ENCODE measurements at regions not wholly inside any gene's neighbourhood (a gene's known extent, or its start where the extent isn't known, plus 50 kb on each side); places are given as distances from the start of the nearest gene placed in this dataset.
"Not testable (repeated sequence)": the region's sequence is repeated elsewhere in the genome, so short reads cannot be mapped to it uniquely, and the experiment has no call there.

DNA sequence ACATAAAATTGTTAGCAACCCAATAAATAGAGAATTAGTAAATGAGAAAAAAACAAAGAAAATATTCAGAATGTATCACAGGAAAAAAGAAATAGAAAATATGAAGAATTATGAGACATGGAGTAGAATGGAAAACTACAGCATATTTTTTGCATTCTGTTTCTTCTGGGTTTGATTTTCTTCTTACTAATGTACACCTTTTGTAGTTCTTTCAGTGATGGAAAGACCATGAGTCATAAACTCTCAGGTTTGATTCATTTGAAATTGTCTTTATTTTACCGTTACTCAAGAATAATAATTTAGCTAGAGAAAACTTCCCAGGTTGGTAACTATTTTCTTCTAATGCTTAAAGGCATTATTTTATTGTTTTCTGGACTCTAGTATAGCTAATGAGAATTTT lies 90.3 kb upstream of the TMEM170B start:
- H3K4me3 ChIP-seq (ENCODE audit: low read length in 3 of 3): no peak overlapping the region
- no peaks in the 10 kb centered on the region for H3K9me3 ChIP-seq (ENCODE audit: control insufficient read depth in 2 of 3, insufficient read depth in 1 of 3, low read length in 3 of 3)
- TF ChIP-seq, protein P1, sequence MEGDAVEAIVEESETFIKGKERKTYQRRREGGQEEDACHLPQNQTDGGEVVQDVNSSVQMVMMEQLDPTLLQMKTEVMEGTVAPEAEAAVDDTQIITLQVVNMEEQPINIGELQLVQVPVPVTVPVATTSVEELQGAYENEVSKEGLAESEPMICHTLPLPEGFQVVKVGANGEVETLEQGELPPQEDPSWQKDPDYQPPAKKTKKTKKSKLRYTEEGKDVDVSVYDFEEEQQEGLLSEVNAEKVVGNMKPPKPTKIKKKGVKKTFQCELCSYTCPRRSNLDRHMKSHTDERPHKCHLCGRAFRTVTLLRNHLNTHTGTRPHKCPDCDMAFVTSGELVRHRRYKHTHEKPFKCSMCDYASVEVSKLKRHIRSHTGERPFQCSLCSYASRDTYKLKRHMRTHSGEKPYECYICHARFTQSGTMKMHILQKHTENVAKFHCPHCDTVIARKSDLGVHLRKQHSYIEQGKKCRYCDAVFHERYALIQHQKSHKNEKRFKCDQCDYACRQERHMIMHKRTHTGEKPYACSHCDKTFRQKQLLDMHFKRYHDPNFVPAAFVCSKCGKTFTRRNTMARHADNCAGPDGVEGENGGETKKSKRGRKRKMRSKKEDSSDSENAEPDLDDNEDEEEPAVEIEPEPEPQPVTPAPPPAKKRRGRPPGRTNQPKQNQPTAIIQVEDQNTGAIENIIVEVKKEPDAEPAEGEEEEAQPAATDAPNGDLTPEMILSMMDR (IDR thresholded peaks at IDR 0.05; ENCODE audit: borderline replicate concordance, extremely low read depth, insufficient read depth): no peak
- H3K27ac ChIP-seq (ENCODE audit: low read depth in 2 of 2, low read length in 2 of 2): no peak overlapping the region
- no peak overlapping the region for H3K9ac ChIP-seq (ENCODE audit: low read length in 3 of 3)
- no peaks in the 10 kb centered on the region for H3K27me3 ChIP-seq (ENCODE audit: control insufficient read depth, insufficient read depth, low read length)
- no peaks in the 10 kb centered on the region for H3K4me1 ChIP-seq (ENCODE audit: control insufficient read depth in 2 of 3, insufficient read depth in 2 of 3, low read depth in 1 of 3, low read length in 3 of 3)
- DNase-seq (no peak), FAIRE-seq (peak; percentile 35)
- H3K36me3 ChIP-seq (ENCODE audit: control insufficient read depth in 2 of 3, insufficient read depth in 3 of 3, low read length in 3 of 3): no peaks in the 10 kb centered on the region
- intact Hi-C loops (cut with DNase I): no loop called here

DNA sequence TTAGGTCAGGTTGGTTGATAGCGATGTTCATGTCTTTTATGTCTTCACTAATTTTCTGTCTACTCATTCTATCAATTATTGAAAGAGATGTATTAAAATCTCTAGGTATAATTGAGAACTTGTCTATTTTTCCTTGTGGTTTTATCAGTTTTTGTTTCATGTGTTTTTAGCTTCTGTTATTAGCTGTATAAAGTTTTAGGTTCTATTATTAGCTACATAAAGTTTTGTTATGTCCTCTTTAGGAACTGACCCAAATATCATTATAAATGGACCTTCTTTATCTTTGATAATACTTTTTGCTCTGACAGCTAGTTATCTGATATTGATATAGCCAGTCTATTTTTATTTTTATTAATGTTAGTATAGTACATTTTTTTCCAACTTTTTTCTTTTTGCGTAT lies 92.4 kb upstream of the TMEM170B start:
- FAIRE-seq: peak; percentile 54

DNA sequence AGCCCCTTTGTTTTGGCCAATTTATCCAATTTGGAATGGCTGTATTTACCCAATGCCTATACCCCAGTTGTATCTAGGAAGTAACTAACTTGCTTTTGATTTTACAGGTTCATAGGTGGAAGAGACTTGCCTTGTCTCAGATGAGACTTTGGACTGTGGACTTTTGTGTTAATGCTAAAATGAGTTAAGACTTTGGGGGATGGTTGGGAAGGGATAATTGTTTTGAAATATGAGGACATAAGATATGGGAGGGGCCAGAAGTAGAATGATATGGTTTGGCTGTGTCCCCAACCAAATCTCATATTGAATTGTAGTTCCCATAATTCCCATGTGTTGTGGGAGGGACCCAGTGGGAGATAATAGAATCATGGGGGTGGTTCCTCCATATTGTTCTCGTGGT lies 94.4 kb upstream of the TMEM170B start:
- DNase-seq; intact Hi-C loops (cut with DNase I); H3K27me3 ChIP-seq (ENCODE audit: control insufficient read depth, insufficient read depth, low read length); FAIRE-seq; H3K4me3 ChIP-seq (ENCODE audit: low read length in 3 of 3); H3K27ac ChIP-seq (ENCODE audit: low read depth in 2 of 2, low read length in 2 of 2); H3K36me3 ChIP-seq (ENCODE audit: control insufficient read depth in 2 of 3, insufficient read depth in 3 of 3, low read length in 3 of 3); H3K4me1 ChIP-seq (ENCODE audit: control insufficient read depth in 2 of 3, insufficient read depth in 2 of 3, low read depth in 1 of 3, low read length in 3 of 3); H3K9me3 ChIP-seq (ENCODE audit: control insufficient read depth in 2 of 3, insufficient read depth in 1 of 3, low read length in 3 of 3); H3K9ac ChIP-seq (ENCODE audit: low read length in 3 of 3): not testable (repeated sequence)

More for the DNA sequence above, 92.4 kb upstream of the TMEM170B start:
- H3K4me3 ChIP-seq (ENCODE audit: low read length in 3 of 3): no peak overlapping the region
- intact Hi-C loops (cut with DNase I): no loop called here
- DNase-seq: no peak
- H3K27ac ChIP-seq (ENCODE audit: low read depth in 2 of 2, low read length in 2 of 2): no peak overlapping the region
- H3K27me3 ChIP-seq (ENCODE audit: control insufficient read depth, insufficient read depth, low read length): no peaks in the 10 kb centered on the region
- no peaks in the 10 kb centered on the region for H3K4me1 ChIP-seq (ENCODE audit: control insufficient read depth in 2 of 3, insufficient read depth in 2 of 3, low read depth in 1 of 3, low read length in 3 of 3)
- TF ChIP-seq, protein P1 (IDR thresholded peaks at IDR 0.05; ENCODE audit: borderline replicate concordance, extremely low read depth, insufficient read depth): no peak
- H3K9ac ChIP-seq (ENCODE audit: low read length in 3 of 3): no peak overlapping the region
- H3K9me3 ChIP-seq (ENCODE audit: control insufficient read depth in 2 of 3, insufficient read depth in 1 of 3, low read length in 3 of 3): no peaks in the 10 kb centered on the region
- H3K36me3 ChIP-seq (ENCODE audit: control insufficient read depth in 2 of 3, insufficient read depth in 3 of 3, low read length in 3 of 3): no peaks in the 10 kb centered on the region

DNA sequence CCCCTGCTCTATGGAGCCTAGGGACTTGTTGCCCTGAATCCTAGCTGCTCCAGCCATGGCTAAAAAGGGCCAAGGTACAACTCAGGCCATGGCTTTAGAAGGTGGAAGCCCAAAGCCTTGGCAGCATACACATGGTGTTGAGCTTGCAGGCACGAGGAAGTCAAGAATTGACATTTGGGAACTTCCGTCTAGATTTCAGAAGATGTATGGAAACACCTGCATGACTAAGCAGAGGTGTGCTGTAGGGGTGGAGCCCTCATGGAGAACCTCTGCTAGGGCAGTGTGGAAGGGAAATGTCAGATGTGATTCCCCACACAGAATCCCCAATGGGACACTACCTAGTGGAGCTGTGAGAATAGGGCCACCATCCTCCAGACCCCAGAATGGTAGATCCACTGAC lies 95.1 kb upstream of the TMEM170B start:
- intact Hi-C loops (cut with DNase I): no loop called here
- H3K9me3 ChIP-seq (ENCODE audit: control insufficient read depth in 2 of 3, insufficient read depth in 1 of 3, low read length in 3 of 3): no peaks in the 10 kb centered on the region
- FAIRE-seq: no peak
- no peaks in the 10 kb centered on the region for H3K4me1 ChIP-seq (ENCODE audit: control insufficient read depth in 2 of 3, insufficient read depth in 2 of 3, low read depth in 1 of 3, low read length in 3 of 3)
- no peak overlapping the region for H3K4me3 ChIP-seq (ENCODE audit: low read length in 3 of 3)
- no peaks in the 10 kb centered on the region for H3K36me3 ChIP-seq (ENCODE audit: control insufficient read depth in 2 of 3, insufficient read depth in 3 of 3, low read length in 3 of 3)
- no peak for DNase-seq
- no peaks in the 10 kb centered on the region for H3K27me3 ChIP-seq (ENCODE audit: control insufficient read depth, insufficient read depth, low read length)
- H3K27ac ChIP-seq (ENCODE audit: low read depth in 2 of 2, low read length in 2 of 2): no peak overlapping the region
- no peak overlapping the region for H3K9ac ChIP-seq (ENCODE audit: low read length in 3 of 3)
- TF ChIP-seq, protein P1 (IDR thresholded peaks at IDR 0.05; ENCODE audit: borderline replicate concordance, extremely low read depth, insufficient read depth): no peak

All from kidney (tissue), 13 donors.